GM21447 (cell line): ENCODE measurements at regions not wholly inside any gene's neighbourhood (a gene's known extent, or its start where the extent isn't known, plus 50 kb on each side); places are given as distances from the start of the nearest gene placed in this dataset.
"Not testable (repeated sequence)": the region's sequence is repeated elsewhere in the genome, so short reads cannot be mapped to it uniquely, and the experiment has no call there.

Experiments
- ATAC-seq: cut with Tn5 transposase; IDR thresholded peaks from one replicate; pipeline ENCODE4 v1.9.1; 2021; ENCODE audit not compliant: unreplicated experiment

GRCh38 chr17:68705714-68706076 is 104.5 kb upstream of the FAM20A start:
- no peak for ATAC-seq

- ATAC-seq: no peak
Measured at GRCh38 chr17:68704871-68705713, 103.9 kb upstream of the FAM20A start.

GRCh38 chr17:68701046-68701445 is 99.9 kb upstream of the FAM20A start:
- ATAC-seq: no peak

GRCh38 chr17:68700421-68700820 is 99.3 kb upstream of the FAM20A start:
- no peak for ATAC-seq

GRCh38 chr17:68699936-68700335 is 98.8 kb upstream of the FAM20A start:
- no peak for ATAC-seq

- ATAC-seq: no peak
Measured at GRCh38 chr17:68698746-68699145, 97.6 kb upstream of the FAM20A start.

GRCh38 chr17:68697850-68698361 is 96.7 kb upstream of the FAM20A start:
- ATAC-seq: no peak

- no peak for ATAC-seq
Measured at GRCh38 chr17:68695659-68696058, 94.5 kb upstream of the FAM20A start.

GRCh38 chr17:68694791-68695485 is 93.8 kb upstream of the FAM20A start:
- no peak for ATAC-seq

GRCh38 chr17:68693896-68694295 is 92.7 kb upstream of the FAM20A start:
- ATAC-seq: no peak

- no peak for ATAC-seq
Measured at GRCh38 chr17:68693466-68693865, 92.3 kb upstream of the FAM20A start.

- ATAC-seq: no peak
Measured at GRCh38 chr17:68686108-68686988, 85.2 kb upstream of the FAM20A start.

- ATAC-seq: no peak
Measured at GRCh38 chr17:68684949-68685357, 83.8 kb upstream of the FAM20A start.

GRCh38 chr17:68682903-68683302 is 81.7 kb upstream of the FAM20A start:
- no peak for ATAC-seq

GRCh38 chr17:68679882-68680281 is 78.7 kb upstream of the FAM20A start:
- no peak for ATAC-seq

GRCh38 chr17:68676856-68677255 is 75.7 kb upstream of the FAM20A start:
- no peak for ATAC-seq

- no peak for ATAC-seq
Measured at GRCh38 chr17:68675723-68676122, 74.6 kb upstream of the FAM20A start.

GRCh38 chr17:68674029-68674925 is 73.1 kb upstream of the FAM20A start:
- no peak for ATAC-seq

GRCh38 chr17:68670967-68671693 is 70.0 kb upstream of the FAM20A start:
- no peak for ATAC-seq

- not testable (repeated sequence) for ATAC-seq
Measured at GRCh38 chr17:68666438-68666837, 65.3 kb upstream of the FAM20A start.
